GM12892 (cell line): ENCODE measurements at regions not wholly inside any gene's neighbourhood (a gene's known extent, or its start where the extent isn't known, plus 50 kb on each side); places are given as distances from the start of the nearest gene placed in this dataset.

Experiments used
- DNase-seq: peaks from one replicate; pipeline ENCODE4 v3.0.0; 2011; ENCODE audit not compliant: insufficient read length
- FAIRE-seq: peaks from 2 replicates; lab custom pipeline; 2011; peaks lifted over from hg19 to GRCh38; lab: Jason Lieb, UNC
- POLR2A ChIP-seq: IDR thresholded peaks from 2 replicates; pipeline ENCODE4 v1.6.1; 2011; ENCODE audit warnings: low read depth, low read length, control low read depth
- POLR2AphosphoS5 ChIP-seq: IDR thresholded peaks from 2 replicates; pipeline ENCODE4 v1.6.1; 2011; ENCODE audit warnings: low read depth, low read length, control low read depth
- TAF1 ChIP-seq: IDR thresholded peaks from 2 replicates; pipeline ENCODE4 v1.6.1; 2011; ENCODE audit warnings: low read depth, mild to moderate bottlenecking, control low read depth, low read length, borderline replicate concordance

- TF ChIP-seq TAF1 (no peak), POLR2A (0 out of 2 replicates have a peak, but pooled peaks have one; percentile 9), POLR2AphosphoS5 (no peak)
- no peak for DNase-seq
- no peak for FAIRE-seq
Observed at GRCh38 chr14:22513066-22513812, 75.8 kb downstream of the DAD1 start.

GRCh38 chr14:22512106-22512814 is 76.8 kb downstream of the DAD1 start:
- DNase-seq (no peak), FAIRE-seq (peak; percentile 82)
- TF ChIP-seq POLR2A (no peak), POLR2AphosphoS5 (no peak)

- DNase-seq (no peak), FAIRE-seq (no peak)
- TF ChIP-seq POLR2A: peak; percentile 14; the same call in 1 of the 2 replicates
- peak; percentile 22 for TF ChIP-seq POLR2AphosphoS5
- TF ChIP-seq TAF1: no peak
Observed at GRCh38 chr14:22510527-22511110, 78.4 kb downstream of the DAD1 start.

- TF ChIP-seq TAF1: no peak
- TF ChIP-seq POLR2A: no peak
- TF ChIP-seq POLR2AphosphoS5: no peak
- peak; percentile 83 for FAIRE-seq
- no peak for DNase-seq
Observed at GRCh38 chr14:22509751-22510300, 79.2 kb downstream of the DAD1 start.

- DNase-seq (no peak), FAIRE-seq (peak; percentile 97)
- TF ChIP-seq POLR2A (peak; percentile 77), TAF1 (no peak), POLR2AphosphoS5 (peak; percentile 96)
Observed at GRCh38 chr14:22509036-22509709, 79.9 kb downstream of the DAD1 start.

GRCh38 chr14:22508662-22509035 is 80.4 kb downstream of the DAD1 start:
- TF ChIP-seq POLR2A (no peak), TAF1 (no peak), POLR2AphosphoS5 (no peak)
- no peak for DNase-seq
- FAIRE-seq: no peak

GRCh38 chr14:22508150-22508457 is 80.9 kb downstream of the DAD1 start:
- no peak for TF ChIP-seq POLR2AphosphoS5
- TF ChIP-seq POLR2A: no peak
- no peak for TF ChIP-seq TAF1
- FAIRE-seq (peak; percentile 86), DNase-seq (no peak)

GRCh38 chr14:22506778-22507351 is 82.2 kb downstream of the DAD1 start:
- FAIRE-seq: peak; percentile 95
- TF ChIP-seq POLR2AphosphoS5 (0 out of 2 replicates have a peak, but pooled peaks have one; percentile 22), TAF1 (no peak), POLR2A (peak; percentile 56; the same call in 1 of the 2 replicates)
- DNase-seq: no peak

GRCh38 chr14:22506378-22506710 is 82.7 kb downstream of the DAD1 start:
- FAIRE-seq (no peak), DNase-seq (no peak)
- TF ChIP-seq POLR2AphosphoS5 (peak; percentile 41; the same call in 1 of the 2 replicates), TAF1 (no peak)

GRCh38 chr14:22505697-22506377 is 83.2 kb downstream of the DAD1 start:
- DNase-seq (no peak), FAIRE-seq (no peak)
- TF ChIP-seq POLR2A (no peak), POLR2AphosphoS5 (peak; percentile 53; the same call in 1 of the 2 replicates), TAF1 (no peak)

GRCh38 chr14:22505309-22505696 is 83.7 kb downstream of the DAD1 start:
- FAIRE-seq (peak; percentile 71), DNase-seq (no peak)
- no peak for TF ChIP-seq POLR2A
- TF ChIP-seq POLR2AphosphoS5: no peak
- TF ChIP-seq TAF1: no peak
